Fibroblast of villous mesenchyme (primary cell): ENCODE measurements at regions not wholly inside any gene's neighbourhood (a gene's known extent, or its start where the extent isn't known, plus 50 kb on each side); places are given as distances from the start of the nearest gene placed in this dataset.

ENCODE experiments used
- DNase-seq: peaks from one replicate; pipeline ENCODE4 v3.0.0-alpha.2; 2010; ENCODE audit warnings: low read depth
- H3K4me3 ChIP-seq: 2 replicates; pipeline ENCODE4 v1.5.1; 2011; ENCODE audit warnings: low read depth, mild to moderate bottlenecking, low read length
- TF ChIP-seq, protein P1 (sequence below): IDR thresholded peaks from 2 replicates; pipeline ENCODE4 v1.5.1; 2012; ENCODE audit warnings: low read depth, mild to moderate bottlenecking, low read length; ENCODE audit not compliant: insufficient read depth

GRCh38 chr2:234377761-234378391 is 119.0 kb downstream of the ARL4C start:
- TF ChIP-seq, protein P1, sequence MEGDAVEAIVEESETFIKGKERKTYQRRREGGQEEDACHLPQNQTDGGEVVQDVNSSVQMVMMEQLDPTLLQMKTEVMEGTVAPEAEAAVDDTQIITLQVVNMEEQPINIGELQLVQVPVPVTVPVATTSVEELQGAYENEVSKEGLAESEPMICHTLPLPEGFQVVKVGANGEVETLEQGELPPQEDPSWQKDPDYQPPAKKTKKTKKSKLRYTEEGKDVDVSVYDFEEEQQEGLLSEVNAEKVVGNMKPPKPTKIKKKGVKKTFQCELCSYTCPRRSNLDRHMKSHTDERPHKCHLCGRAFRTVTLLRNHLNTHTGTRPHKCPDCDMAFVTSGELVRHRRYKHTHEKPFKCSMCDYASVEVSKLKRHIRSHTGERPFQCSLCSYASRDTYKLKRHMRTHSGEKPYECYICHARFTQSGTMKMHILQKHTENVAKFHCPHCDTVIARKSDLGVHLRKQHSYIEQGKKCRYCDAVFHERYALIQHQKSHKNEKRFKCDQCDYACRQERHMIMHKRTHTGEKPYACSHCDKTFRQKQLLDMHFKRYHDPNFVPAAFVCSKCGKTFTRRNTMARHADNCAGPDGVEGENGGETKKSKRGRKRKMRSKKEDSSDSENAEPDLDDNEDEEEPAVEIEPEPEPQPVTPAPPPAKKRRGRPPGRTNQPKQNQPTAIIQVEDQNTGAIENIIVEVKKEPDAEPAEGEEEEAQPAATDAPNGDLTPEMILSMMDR = no peak
- DNase-seq = peak; percentile 93
- no peak overlapping the region for H3K4me3 ChIP-seq

- TF ChIP-seq, protein P1 = no peak
- no peak overlapping the region for H3K4me3 ChIP-seq
- DNase-seq = no peak
Measured at GRCh38 chr2:234376229-234376628, 120.7 kb downstream of the ARL4C start.

GRCh38 chr2:234375176-234375880 is 121.6 kb downstream of the ARL4C start:
- no peak for DNase-seq
- no peak overlapping the region for H3K4me3 ChIP-seq
- TF ChIP-seq, protein P1 = no peak

DNA sequence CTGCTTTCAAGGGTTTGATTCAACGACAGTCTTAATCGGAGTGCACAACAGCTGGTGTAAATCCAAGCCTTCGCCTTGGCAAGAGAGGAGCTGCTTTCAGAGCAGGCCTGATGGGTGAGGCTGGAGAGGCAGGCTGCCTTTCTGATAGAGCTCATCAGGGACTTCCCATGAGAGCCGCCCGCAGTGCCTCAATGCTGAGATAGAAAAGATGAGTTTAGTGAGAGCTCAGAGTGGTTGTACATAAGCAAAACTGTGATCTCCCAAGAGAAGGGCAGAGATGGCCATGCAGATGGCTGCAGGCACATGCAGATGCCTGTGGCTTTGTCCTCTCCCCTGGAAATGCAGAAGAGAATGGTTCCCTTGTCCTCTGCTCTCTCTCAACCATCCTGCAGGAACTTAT is 122.1 kb downstream of the ARL4C start:
- no peak overlapping the region for H3K4me3 ChIP-seq
- no peak for DNase-seq
- TF ChIP-seq, protein P1 = no peak

- no peak for DNase-seq
- H3K4me3 ChIP-seq = no peak overlapping the region
- TF ChIP-seq, protein P1 = no peak
Measured at GRCh38 chr2:234374150-234374508, 122.8 kb downstream of the ARL4C start.

DNA sequence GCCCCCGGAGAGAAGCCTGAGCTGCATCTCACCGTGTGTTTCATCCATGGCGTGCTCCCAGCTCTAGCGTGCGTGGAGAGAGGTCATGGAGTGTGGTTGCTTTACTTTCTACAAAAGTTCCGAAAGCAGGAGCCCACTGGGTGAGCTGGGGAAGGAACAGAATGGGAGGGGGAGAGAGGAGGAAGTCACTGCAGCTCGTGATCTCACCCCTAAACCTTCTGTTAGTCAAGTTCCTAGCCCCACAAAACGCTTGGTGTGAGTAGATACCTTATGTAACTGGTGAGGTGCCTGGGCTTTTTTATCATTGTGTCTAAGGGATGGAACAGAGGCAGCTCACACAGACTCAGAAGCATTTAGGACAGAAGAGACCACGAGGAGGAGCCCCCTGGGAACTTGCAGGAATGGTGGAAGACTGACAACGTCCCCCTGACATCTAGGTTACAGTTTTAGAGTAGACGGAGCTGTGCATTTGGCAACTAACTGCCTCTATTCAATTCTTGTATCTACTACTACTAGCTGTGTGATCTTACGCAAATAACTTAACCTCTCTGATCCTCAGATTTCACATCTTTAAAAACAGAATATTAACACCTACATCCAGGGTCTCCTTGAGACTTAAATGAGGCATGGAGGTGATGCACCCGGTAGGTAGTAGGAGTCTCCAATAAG is 123.3 kb downstream of the ARL4C start:
- TF ChIP-seq, protein P1 = no peak
- no peak for DNase-seq
- H3K4me3 ChIP-seq = no peak overlapping the region
